ENCODE measurements at regions not wholly inside any gene's neighbourhood (a gene's known extent, or its start where the extent isn't known, plus 50 kb on each side); places are given as distances from the start of the nearest gene placed in this dataset.

DNA sequence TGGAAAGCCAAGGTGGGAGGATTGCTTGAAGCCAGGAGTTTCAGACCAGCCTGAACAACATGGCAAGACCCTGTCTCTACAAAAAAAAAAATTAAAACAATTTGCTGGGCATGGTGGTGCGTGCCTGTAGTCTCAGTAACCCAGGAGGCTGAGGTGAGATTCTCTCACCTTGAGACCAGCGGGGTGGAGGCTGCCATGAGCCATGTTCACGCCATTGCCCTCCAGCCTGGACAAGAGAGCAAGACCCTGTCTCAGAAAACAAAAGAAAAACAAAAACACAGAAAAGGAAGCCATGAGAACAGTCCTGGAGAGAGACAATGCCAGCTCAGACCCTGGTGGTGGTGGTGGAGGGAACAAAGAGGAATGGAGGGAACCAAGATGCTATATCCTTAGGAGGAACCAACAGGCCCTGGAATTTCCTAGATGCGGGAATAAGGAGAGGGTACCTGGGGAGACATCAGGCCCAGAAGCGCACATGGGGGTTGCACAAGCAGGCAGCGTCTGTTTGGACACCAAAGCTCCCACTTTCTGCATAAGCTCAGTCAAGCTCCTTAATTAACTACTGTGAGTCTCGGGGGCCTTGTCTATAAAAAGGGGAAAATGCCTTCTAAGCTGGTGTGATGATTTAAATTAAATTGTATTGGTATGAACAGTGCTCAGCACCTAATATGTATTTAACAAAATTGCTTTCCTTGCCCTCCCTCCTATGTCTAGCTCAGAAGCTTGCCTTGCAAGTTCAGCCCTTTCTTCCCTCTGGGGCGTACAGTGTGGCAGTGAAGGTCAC is 143.8 kb downstream of the CCT6B start:
- no peak overlapping the region for H3K4me3 Mint-ChIP-seq
- Histone ChIP-seq H3K27ac (ENCODE audit: insufficient read depth, low read length, poor library complexity, severe bottlenecking) (no peak overlapping the region), H3K4me3 (ENCODE audit: low read depth, low read length) (no peak overlapping the region), H3K27me3 (ENCODE audit: control insufficient read depth, insufficient read depth, low read length) (no peaks in the 10 kb centered on the region), H3K36me3 (ENCODE audit: control insufficient read depth, insufficient read depth, low read length) (no peaks in the 10 kb centered on the region), H3K9me3 (ENCODE audit: control insufficient read depth in 2 of 2, low read length in 2 of 2) (no peaks in the 10 kb centered on the region), H3K4me1 (ENCODE audit: control insufficient read depth, insufficient read depth, low read length, poor library complexity, severe bottlenecking) (no peaks in the 10 kb centered on the region)
- peaks cover 0 to 1% (median 0%) of the 10 kb centered on the region in 7 donors for H3K9me3 Mint-ChIP-seq
- no peak for ATAC-seq (ENCODE audit: low read depth in 2 of 2)
- peaks cover 16% of the 10 kb centered on the region for H3K27me3 Mint-ChIP-seq
- no peaks in the 10 kb centered on the region for H3K36me3 Mint-ChIP-seq
- H3K27ac Mint-ChIP-seq, result peak overlapping the region in 2 of 3 donors; percentile 52 to 82
- H3K4me1 Mint-ChIP-seq, result peaks cover 0 to 15% (median 6%) of the 10 kb centered on the region in 4 donors
- DNase-seq, result no peak

DNA sequence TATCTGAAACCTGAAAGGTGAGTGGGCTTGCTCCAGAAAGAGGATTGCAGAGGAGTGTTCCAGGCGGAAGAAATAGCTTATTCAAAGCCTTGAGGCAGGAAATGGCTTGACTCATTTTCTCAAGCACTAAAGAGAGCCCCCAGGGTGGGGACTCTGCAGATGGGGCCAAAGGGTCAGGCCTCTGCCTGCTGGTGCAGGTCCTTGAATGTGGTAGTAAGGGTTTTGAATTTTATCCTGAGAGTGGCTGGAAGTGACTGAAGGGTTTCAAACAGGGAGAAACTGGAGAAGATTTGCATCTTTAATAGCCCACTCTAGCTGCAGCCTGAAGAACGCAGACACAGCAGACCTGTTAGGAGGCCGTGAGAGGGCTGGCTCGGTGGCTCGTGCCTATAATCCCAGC is 144.4 kb downstream of the CCT6B start:
- Histone ChIP-seq H3K27ac (ENCODE audit: insufficient read depth, low read length, poor library complexity, severe bottlenecking) (no peak overlapping the region), H3K9me3 (ENCODE audit: control insufficient read depth in 2 of 2, low read length in 2 of 2) (no peaks in the 10 kb centered on the region), H3K27me3 (ENCODE audit: control insufficient read depth, insufficient read depth, low read length) (peaks cover 1% of the 10 kb centered on the region), H3K4me1 (ENCODE audit: control insufficient read depth, insufficient read depth, low read length, poor library complexity, severe bottlenecking) (no peaks in the 10 kb centered on the region), H3K36me3 (ENCODE audit: control insufficient read depth, insufficient read depth, low read length) (no peaks in the 10 kb centered on the region), H3K4me3 (ENCODE audit: low read depth, low read length) (no peak overlapping the region)
- H3K36me3 Mint-ChIP-seq, result no peaks in the 10 kb centered on the region
- peaks cover 0 to 1% (median 0%) of the 10 kb centered on the region in 7 donors for H3K9me3 Mint-ChIP-seq
- H3K4me1 Mint-ChIP-seq, result peaks cover 0 to 15% (median 6%) of the 10 kb centered on the region in 4 donors
- peak overlapping the region; percentile 32 to 82 (median 63) for H3K27ac Mint-ChIP-seq
- H3K4me3 Mint-ChIP-seq, result no peak overlapping the region
- H3K27me3 Mint-ChIP-seq, result peaks cover 16% of the 10 kb centered on the region
- ATAC-seq (ENCODE audit: low read depth in 2 of 2) (no peak), DNase-seq (no peak)

DNA sequence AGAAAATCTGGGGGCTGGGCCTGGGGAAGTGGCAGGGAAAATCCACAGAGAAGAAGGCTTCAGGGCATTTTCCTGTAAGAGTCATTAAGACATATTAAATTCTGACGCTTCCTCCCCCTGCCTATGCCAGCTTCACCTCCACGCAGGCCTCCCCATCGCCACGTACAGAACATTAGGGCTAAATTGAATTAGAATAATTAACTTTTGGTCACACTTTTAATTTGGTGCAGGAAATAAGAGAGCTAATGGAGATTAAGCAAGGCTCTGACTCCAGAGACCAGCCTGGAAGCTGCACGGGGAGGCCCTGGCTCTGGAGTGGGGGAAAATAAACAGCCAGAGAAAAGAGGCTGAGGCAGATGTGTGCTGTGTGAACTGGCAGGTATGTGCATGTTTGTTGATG is 148.0 kb downstream of the CCT6B start:
- H3K9me3 Mint-ChIP-seq, result peaks cover 0 to 1% (median 0%) of the 10 kb centered on the region in 7 donors
- no peak for ATAC-seq (ENCODE audit: low read depth in 2 of 2)

DNA sequence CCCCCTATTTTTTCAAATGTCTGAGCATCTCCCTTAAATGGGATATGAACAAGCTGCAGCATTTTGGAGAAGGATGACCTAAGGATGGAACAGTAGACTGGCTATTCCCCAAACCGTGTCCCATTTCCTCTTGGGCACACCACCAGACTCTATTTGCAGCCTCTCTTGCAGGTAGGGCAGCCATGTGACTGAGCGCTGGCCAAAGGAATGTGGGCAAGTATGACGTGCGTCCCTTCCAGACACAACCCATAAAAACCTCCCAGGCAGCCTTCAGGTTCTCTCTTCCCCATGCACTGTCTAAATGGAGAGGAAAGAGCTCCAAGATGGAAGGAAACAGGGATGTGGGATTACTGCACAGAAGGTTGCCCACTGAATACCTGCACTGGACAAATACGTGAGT is 149.7 kb downstream of the CCT6B start:
- peaks cover 5% of the 10 kb centered on the region for H3K27me3 Mint-ChIP-seq
- no peak overlapping the region for H3K4me3 Mint-ChIP-seq
- Histone ChIP-seq H3K4me3 (ENCODE audit: low read depth, low read length) (no peak overlapping the region), H3K27ac (ENCODE audit: insufficient read depth, low read length, poor library complexity, severe bottlenecking) (no peak overlapping the region), H3K36me3 (ENCODE audit: control insufficient read depth, insufficient read depth, low read length) (no peaks in the 10 kb centered on the region), H3K27me3 (ENCODE audit: control insufficient read depth, insufficient read depth, low read length) (peaks cover 4% of the 10 kb centered on the region), H3K4me1 (ENCODE audit: control insufficient read depth, insufficient read depth, low read length, poor library complexity, severe bottlenecking) (no peaks in the 10 kb centered on the region), H3K9me3 (ENCODE audit: control insufficient read depth in 2 of 2, low read length in 2 of 2) (no peaks in the 10 kb centered on the region)
- no peak overlapping the region for H3K27ac Mint-ChIP-seq
- no peaks in the 10 kb centered on the region for H3K36me3 Mint-ChIP-seq
- peaks cover 0 to 1% (median 0%) of the 10 kb centered on the region in 7 donors for H3K9me3 Mint-ChIP-seq
- ATAC-seq (ENCODE audit: low read depth in 2 of 2) (no peak), DNase-seq (no peak)
- H3K4me1 Mint-ChIP-seq, result no peaks in the 10 kb centered on the region

More for the DNA sequence above, 148.0 kb downstream of the CCT6B start:
- H3K36me3 ChIP-seq (ENCODE audit: control insufficient read depth, insufficient read depth, low read length), result no peaks in the 10 kb centered on the region
- no peaks in the 10 kb centered on the region for H3K4me1 ChIP-seq (ENCODE audit: control insufficient read depth, insufficient read depth, low read length, poor library complexity, severe bottlenecking)
- H3K4me1 Mint-ChIP-seq, result no peaks in the 10 kb centered on the region
- no peaks in the 10 kb centered on the region for H3K9me3 ChIP-seq (ENCODE audit: control insufficient read depth in 2 of 2, low read length in 2 of 2)
- peak overlapping the region in 1 of 3 donors; percentile 27 for H3K27ac Mint-ChIP-seq
- peaks cover 10% of the 10 kb centered on the region for H3K27me3 Mint-ChIP-seq
- no peak for DNase-seq
- H3K27me3 ChIP-seq (ENCODE audit: control insufficient read depth, insufficient read depth, low read length), result peaks cover 2% of the 10 kb centered on the region
- no peak overlapping the region for H3K27ac ChIP-seq (ENCODE audit: insufficient read depth, low read length, poor library complexity, severe bottlenecking)
- H3K36me3 Mint-ChIP-seq, result no peaks in the 10 kb centered on the region
- H3K4me3 Mint-ChIP-seq, result no peak overlapping the region
- H3K4me3 ChIP-seq (ENCODE audit: low read depth, low read length), result no peak overlapping the region

DNA sequence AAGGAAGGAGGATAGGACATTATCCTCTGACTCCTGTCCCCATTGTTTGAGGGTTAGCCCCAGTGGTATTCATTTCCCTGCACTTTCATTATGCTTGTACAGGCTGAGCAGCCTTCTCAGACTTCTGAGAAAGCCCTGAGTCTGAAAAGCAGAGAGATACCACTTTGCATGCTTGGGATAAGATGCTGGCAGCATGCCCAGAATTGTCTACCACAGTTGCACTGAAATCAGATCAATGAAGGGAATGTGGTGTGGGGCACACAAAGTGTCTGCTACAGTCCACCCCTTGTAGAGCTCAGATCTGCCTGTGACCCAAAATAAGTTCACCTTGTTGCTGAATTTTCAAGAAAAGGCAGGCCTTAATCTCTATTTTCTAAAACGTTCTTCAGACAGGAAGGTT is 160.6 kb downstream of the CCT6B start:
- Mint-ChIP-seq H3K9me3 (peaks cover 0 to 8% (median 3%) of the 10 kb centered on the region in 7 donors), H3K4me1 (no peaks in the 10 kb centered on the region), H3K27me3 (peaks cover 26% of the 10 kb centered on the region), H3K4me3 (no peak overlapping the region), H3K36me3 (no peaks in the 10 kb centered on the region), H3K27ac (no peak overlapping the region)
- DNase-seq (no peak), ATAC-seq (ENCODE audit: low read depth in 2 of 2) (no peak)
- Histone ChIP-seq H3K36me3 (ENCODE audit: control insufficient read depth, insufficient read depth, low read length) (no peaks in the 10 kb centered on the region), H3K27me3 (ENCODE audit: control insufficient read depth, insufficient read depth, low read length) (peaks cover 5% of the 10 kb centered on the region), H3K4me3 (ENCODE audit: low read depth, low read length) (no peak overlapping the region), H3K4me1 (ENCODE audit: control insufficient read depth, insufficient read depth, low read length, poor library complexity, severe bottlenecking) (no peaks in the 10 kb centered on the region), H3K27ac (ENCODE audit: insufficient read depth, low read length, poor library complexity, severe bottlenecking) (no peak overlapping the region), H3K9me3 (ENCODE audit: control insufficient read depth in 2 of 2, low read length in 2 of 2) (peaks cover 4 to 7% of the 10 kb centered on the region in 2 experiments)

DNA sequence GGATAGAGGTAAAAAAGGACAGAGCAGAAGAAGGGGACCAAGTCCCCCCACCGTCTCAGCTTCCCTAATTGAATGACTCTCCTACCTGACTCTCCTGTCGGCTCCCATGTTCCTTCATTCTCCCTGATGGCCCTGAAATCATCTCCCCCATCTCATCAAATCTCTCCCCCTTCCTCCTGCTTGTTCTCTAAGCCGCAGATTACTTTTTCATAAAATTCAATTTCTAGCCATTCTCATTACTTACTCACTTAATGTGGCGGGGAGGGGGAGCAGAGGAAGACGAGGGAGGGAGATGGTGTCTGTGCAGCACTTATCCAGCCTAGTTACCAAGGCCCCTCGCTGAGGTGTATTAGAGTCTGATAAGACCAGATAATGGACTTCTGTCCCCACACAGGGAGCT is 161.5 kb downstream of the CCT6B start:
- DNase-seq (no peak), ATAC-seq (ENCODE audit: low read depth in 2 of 2) (no peak)
- Mint-ChIP-seq H3K4me1 (no peaks in the 10 kb centered on the region), H3K9me3 (peaks cover 0 to 6% (median 3%) of the 10 kb centered on the region in 7 donors), H3K27ac (peak overlapping the region in 1 of 3 donors; percentile 21), H3K36me3 (no peaks in the 10 kb centered on the region), H3K27me3 (peaks cover 20% of the 10 kb centered on the region), H3K4me3 (no peak overlapping the region)
- Histone ChIP-seq H3K36me3 (ENCODE audit: control insufficient read depth, insufficient read depth, low read length) (no peaks in the 10 kb centered on the region), H3K27me3 (ENCODE audit: control insufficient read depth, insufficient read depth, low read length) (no peaks in the 10 kb centered on the region), H3K4me1 (ENCODE audit: control insufficient read depth, insufficient read depth, low read length, poor library complexity, severe bottlenecking) (no peaks in the 10 kb centered on the region), H3K9me3 (ENCODE audit: control insufficient read depth in 2 of 2, low read length in 2 of 2) (peaks cover 4 to 7% of the 10 kb centered on the region in 2 experiments), H3K27ac (ENCODE audit: insufficient read depth, low read length, poor library complexity, severe bottlenecking) (no peak overlapping the region), H3K4me3 (ENCODE audit: low read depth, low read length) (no peak overlapping the region)

DNA sequence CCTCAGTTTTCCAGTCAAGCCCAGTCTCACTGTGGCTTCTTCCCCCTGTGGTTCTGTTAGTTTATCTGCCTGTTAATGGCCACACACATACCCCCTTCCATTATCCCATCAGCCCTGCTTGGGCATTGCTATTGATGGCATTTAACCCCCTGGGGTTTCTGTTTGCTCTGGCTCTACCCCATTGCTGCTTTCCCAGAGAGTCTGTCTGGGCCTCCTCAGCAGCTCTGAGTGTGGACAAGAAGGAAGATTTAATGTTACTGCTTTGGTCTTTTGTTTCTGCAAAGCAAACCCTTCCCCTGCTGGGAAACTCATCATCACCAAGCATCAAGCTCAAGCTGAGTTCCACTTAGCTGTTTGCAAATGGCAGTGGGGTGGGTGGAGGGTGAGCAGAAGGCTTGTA is 162.7 kb downstream of the CCT6B start:
- Histone ChIP-seq H3K27ac (ENCODE audit: insufficient read depth, low read length, poor library complexity, severe bottlenecking) (no peak overlapping the region), H3K9me3 (ENCODE audit: control insufficient read depth in 2 of 2, low read length in 2 of 2) (peaks cover 4 to 7% of the 10 kb centered on the region in 2 experiments), H3K27me3 (ENCODE audit: control insufficient read depth, insufficient read depth, low read length) (no peaks in the 10 kb centered on the region), H3K36me3 (ENCODE audit: control insufficient read depth, insufficient read depth, low read length) (no peaks in the 10 kb centered on the region), H3K4me1 (ENCODE audit: control insufficient read depth, insufficient read depth, low read length, poor library complexity, severe bottlenecking) (no peaks in the 10 kb centered on the region), H3K4me3 (ENCODE audit: low read depth, low read length) (no peak overlapping the region)
- DNase-seq, result no peak
- no peak overlapping the region for H3K4me3 Mint-ChIP-seq
- no peak overlapping the region for H3K27ac Mint-ChIP-seq
- no peaks in the 10 kb centered on the region for H3K4me1 Mint-ChIP-seq
- H3K27me3 Mint-ChIP-seq, result peaks cover 20% of the 10 kb centered on the region
- ATAC-seq (ENCODE audit: low read depth in 2 of 2), result no peak
- H3K36me3 Mint-ChIP-seq, result no peaks in the 10 kb centered on the region
- H3K9me3 Mint-ChIP-seq, result peaks cover 0 to 6% (median 3%) of the 10 kb centered on the region in 7 donors

DNA sequence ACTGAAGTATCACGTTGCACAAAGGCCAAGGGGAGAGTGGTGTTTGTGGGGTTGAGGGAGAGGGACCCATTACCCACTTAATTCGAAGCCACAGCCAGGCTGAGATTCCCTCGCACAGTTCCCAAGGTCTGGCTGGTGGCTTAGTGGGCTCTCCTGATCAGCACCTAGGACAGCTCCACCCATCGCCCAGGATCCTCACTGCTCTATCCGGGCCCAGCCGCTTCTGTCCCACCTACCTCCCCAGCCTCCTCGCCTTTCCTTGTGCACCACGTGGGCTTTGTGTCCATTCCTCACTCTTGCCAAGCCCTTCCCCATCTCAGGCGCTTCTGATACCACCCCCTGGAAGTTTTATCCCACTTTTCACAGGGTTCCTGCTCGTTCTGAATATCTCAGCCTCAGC is 163.5 kb downstream of the CCT6B start:
- peaks cover 15% of the 10 kb centered on the region for H3K27me3 Mint-ChIP-seq
- H3K4me3 ChIP-seq (ENCODE audit: low read depth, low read length), result no peak overlapping the region
- no peaks in the 10 kb centered on the region for H3K4me1 ChIP-seq (ENCODE audit: control insufficient read depth, insufficient read depth, low read length, poor library complexity, severe bottlenecking)
- H3K4me1 Mint-ChIP-seq, result no peaks in the 10 kb centered on the region
- no peak overlapping the region for H3K27ac ChIP-seq (ENCODE audit: insufficient read depth, low read length, poor library complexity, severe bottlenecking)
- no peak overlapping the region for H3K27ac Mint-ChIP-seq
- ATAC-seq (ENCODE audit: low read depth in 2 of 2), result no peak
- H3K9me3 Mint-ChIP-seq, result peaks cover 0 to 6% (median 3%) of the 10 kb centered on the region in 7 donors
- H3K36me3 ChIP-seq (ENCODE audit: control insufficient read depth, insufficient read depth, low read length), result no peaks in the 10 kb centered on the region
- no peaks in the 10 kb centered on the region for H3K36me3 Mint-ChIP-seq
- peaks cover 4 to 7% of the 10 kb centered on the region in 2 experiments for H3K9me3 ChIP-seq (ENCODE audit: control insufficient read depth in 2 of 2, low read length in 2 of 2)
- no peak overlapping the region for H3K4me3 Mint-ChIP-seq
- no peaks in the 10 kb centered on the region for H3K27me3 ChIP-seq (ENCODE audit: control insufficient read depth, insufficient read depth, low read length)
- DNase-seq, result no peak

Data from CD4-positive, CD25-positive, alpha-beta regulatory T cell (primary cell).